ENCODE measurements at regions not wholly inside any gene's neighbourhood (a gene's known extent, or its start where the extent isn't known, plus 50 kb on each side); places are given as distances from the start of the nearest gene placed in this dataset.

DNA sequence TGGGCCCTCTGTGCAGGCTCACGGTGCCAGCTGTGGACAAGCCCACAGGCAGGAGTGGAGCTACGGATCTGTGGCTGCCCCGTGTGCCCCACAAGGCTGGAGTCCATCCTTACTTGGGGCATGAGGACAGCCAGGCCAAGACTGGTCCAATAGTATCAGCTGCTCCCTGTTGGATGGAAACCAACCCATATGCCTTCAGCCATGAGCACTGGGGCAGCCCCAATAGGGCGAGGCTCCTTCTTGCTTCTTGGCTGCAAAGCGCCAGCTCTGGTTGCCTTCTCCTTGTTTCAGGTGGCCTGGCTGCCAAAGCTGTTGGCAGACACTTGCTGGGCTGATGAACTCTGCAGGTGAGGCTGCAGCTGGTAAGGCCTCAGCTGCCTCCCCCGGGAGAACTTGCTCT is 188.0 kb downstream of the ENGASE start:
- no peaks in the 10 kb centered on the region for H3K36me3 ChIP-seq (ENCODE audit: control insufficient read depth in 2 of 2, insufficient read depth in 2 of 2, low read length in 2 of 2)
- no peaks in the 10 kb centered on the region for H3K9me3 ChIP-seq (ENCODE audit: control insufficient read depth in 2 of 2, low read length in 2 of 2)
- H3K4me3 ChIP-seq (ENCODE audit: low read length in 2 of 2), result no peak overlapping the region
- no peaks in the 10 kb centered on the region for H3K4me1 ChIP-seq (ENCODE audit: control insufficient read depth in 2 of 2, insufficient read depth in 2 of 2, low read length in 2 of 2)
- peaks cover 0 to 2% of the 10 kb centered on the region in 2 donors for H3K27me3 ChIP-seq (ENCODE audit: control insufficient read depth in 2 of 2, insufficient read depth in 2 of 2, low read length in 2 of 2)
- H3K27ac ChIP-seq (ENCODE audit: low read depth in 2 of 2, low read length in 2 of 2), result no peak overlapping the region
- no peak overlapping the region for H3K9ac ChIP-seq (ENCODE audit: low read depth in 1 of 2, low read length in 2 of 2)

DNA sequence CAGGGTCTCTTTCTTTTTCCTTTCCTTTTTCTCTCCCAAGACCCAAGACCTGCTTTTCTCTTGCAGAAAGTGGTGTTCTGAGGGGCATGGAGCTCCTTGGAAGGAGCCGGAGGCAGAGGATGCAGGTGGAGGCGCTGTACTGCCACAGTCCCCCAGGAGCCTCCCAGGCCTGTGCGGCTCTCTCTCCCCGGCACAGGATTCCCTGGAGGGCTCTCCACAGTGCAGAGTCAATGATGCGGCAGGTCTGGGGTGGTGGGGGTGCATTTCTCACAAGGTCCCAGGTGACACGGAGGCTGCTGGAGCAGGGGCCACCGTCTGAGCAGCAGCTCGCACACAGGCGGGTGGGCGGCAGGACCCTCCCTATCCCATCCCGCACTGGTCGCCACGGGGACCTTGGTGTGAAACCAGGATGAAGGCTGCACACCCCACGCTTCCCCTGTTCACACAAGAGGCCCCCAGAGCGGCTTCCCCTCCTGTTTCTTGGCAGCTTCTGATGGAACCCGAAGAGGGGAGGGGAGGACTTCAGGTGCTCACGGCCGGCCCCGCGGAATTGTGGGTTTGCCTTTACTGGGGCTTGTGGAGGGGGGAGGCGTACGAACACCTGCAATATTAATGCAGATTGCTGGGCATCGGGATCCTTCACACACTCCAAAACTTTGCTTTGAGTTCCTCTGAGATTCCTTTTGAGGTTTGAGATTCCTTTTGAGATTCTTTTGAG is 186.9 kb downstream of the ENGASE start:
- no peaks in the 10 kb centered on the region for H3K36me3 ChIP-seq (ENCODE audit: control insufficient read depth in 2 of 2, insufficient read depth in 2 of 2, low read length in 2 of 2)
- peaks cover 0 to 2% of the 10 kb centered on the region in 2 donors for H3K27me3 ChIP-seq (ENCODE audit: control insufficient read depth in 2 of 2, insufficient read depth in 2 of 2, low read length in 2 of 2)
- H3K9me3 ChIP-seq (ENCODE audit: control insufficient read depth in 2 of 2, low read length in 2 of 2), result no peaks in the 10 kb centered on the region
- no peak overlapping the region for H3K27ac ChIP-seq (ENCODE audit: low read depth in 2 of 2, low read length in 2 of 2)
- H3K9ac ChIP-seq (ENCODE audit: low read depth in 1 of 2, low read length in 2 of 2), result no peak overlapping the region
- no peak overlapping the region for H3K4me3 ChIP-seq (ENCODE audit: low read length in 2 of 2)
- no peaks in the 10 kb centered on the region for H3K4me1 ChIP-seq (ENCODE audit: control insufficient read depth in 2 of 2, insufficient read depth in 2 of 2, low read length in 2 of 2)

GRCh38 chr17:79258843-79259242 is 184.2 kb downstream of the ENGASE start:
- no peak overlapping the region for H3K27ac ChIP-seq (ENCODE audit: low read depth in 2 of 2, low read length in 2 of 2)
- H3K9me3 ChIP-seq (ENCODE audit: control insufficient read depth in 2 of 2, low read length in 2 of 2), result no peaks in the 10 kb centered on the region
- H3K27me3 ChIP-seq (ENCODE audit: control insufficient read depth in 2 of 2, insufficient read depth in 2 of 2, low read length in 2 of 2), result peaks cover 2 to 6% of the 10 kb centered on the region in 2 donors

GRCh38 chr17:79258041-79258440 is 183.4 kb downstream of the ENGASE start:
- no peaks in the 10 kb centered on the region for H3K36me3 ChIP-seq (ENCODE audit: control insufficient read depth in 2 of 2, insufficient read depth in 2 of 2, low read length in 2 of 2)
- H3K27me3 ChIP-seq (ENCODE audit: control insufficient read depth in 2 of 2, insufficient read depth in 2 of 2, low read length in 2 of 2), result peaks cover 2 to 9% of the 10 kb centered on the region in 2 donors
- no peaks in the 10 kb centered on the region for H3K9me3 ChIP-seq (ENCODE audit: control insufficient read depth in 2 of 2, low read length in 2 of 2)
- no peak overlapping the region for H3K27ac ChIP-seq (ENCODE audit: low read depth in 2 of 2, low read length in 2 of 2)
- H3K4me3 ChIP-seq (ENCODE audit: low read length in 2 of 2), result no peak overlapping the region
- H3K4me1 ChIP-seq (ENCODE audit: control insufficient read depth in 2 of 2, insufficient read depth in 2 of 2, low read length in 2 of 2), result no peaks in the 10 kb centered on the region
- no peak overlapping the region for H3K9ac ChIP-seq (ENCODE audit: low read depth in 1 of 2, low read length in 2 of 2)

More at GRCh38 chr17:79258843-79259242, 184.2 kb downstream of the ENGASE start:
- Histone ChIP-seq H3K4me3 (ENCODE audit: low read length in 2 of 2) (no peak overlapping the region), H3K4me1 (ENCODE audit: control insufficient read depth in 2 of 2, insufficient read depth in 2 of 2, low read length in 2 of 2) (no peaks in the 10 kb centered on the region), H3K36me3 (ENCODE audit: control insufficient read depth in 2 of 2, insufficient read depth in 2 of 2, low read length in 2 of 2) (no peaks in the 10 kb centered on the region), H3K9ac (ENCODE audit: low read depth in 1 of 2, low read length in 2 of 2) (no peak overlapping the region)

DNA sequence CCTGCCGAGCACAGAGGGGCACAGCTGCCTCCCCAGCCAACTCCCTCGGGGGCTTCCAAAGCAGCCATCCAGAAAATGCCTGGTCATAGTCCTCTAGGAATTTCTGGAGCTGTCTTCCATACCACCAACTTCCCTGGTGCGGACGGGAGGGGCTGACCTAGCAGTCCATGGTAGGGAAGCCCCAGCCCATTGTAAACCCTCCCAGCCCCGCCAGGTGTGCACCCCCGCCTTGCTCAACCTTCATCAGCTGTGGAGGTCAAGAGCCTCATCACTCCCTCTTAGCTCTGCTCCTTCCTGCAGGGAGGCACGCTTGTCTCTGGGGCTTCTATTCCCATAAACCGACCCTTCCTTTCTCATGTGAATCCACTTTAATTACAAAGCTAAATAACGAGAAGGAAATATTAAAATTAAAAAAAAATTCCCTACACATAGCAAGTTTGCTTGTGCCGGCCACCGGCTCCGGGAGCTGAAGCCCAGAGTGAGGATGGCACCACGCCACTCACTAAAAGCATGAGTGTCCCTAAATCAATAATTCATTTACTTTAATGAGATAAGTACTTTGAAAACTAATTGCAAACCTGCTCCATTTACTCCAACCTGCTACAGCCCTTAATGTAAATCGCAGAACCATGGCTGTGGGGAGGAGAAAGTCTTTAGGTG is 181.4 kb downstream of the ENGASE start:
- Histone ChIP-seq H3K4me3 (ENCODE audit: low read length in 2 of 2) (no peak overlapping the region), H3K9ac (ENCODE audit: low read depth in 1 of 2, low read length in 2 of 2) (no peak overlapping the region), H3K27me3 (ENCODE audit: control insufficient read depth in 2 of 2, insufficient read depth in 2 of 2, low read length in 2 of 2) (peaks cover 2 to 9% of the 10 kb centered on the region in 2 donors)

GRCh38 chr17:79255456-79255855 is 180.8 kb downstream of the ENGASE start:
- no peaks in the 10 kb centered on the region for H3K9me3 ChIP-seq (ENCODE audit: control insufficient read depth in 2 of 2, low read length in 2 of 2)

More for the DNA sequence above, 181.4 kb downstream of the ENGASE start:
- Histone ChIP-seq H3K9me3 (ENCODE audit: control insufficient read depth in 2 of 2, low read length in 2 of 2) (no peaks in the 10 kb centered on the region), H3K27ac (ENCODE audit: low read depth in 2 of 2, low read length in 2 of 2) (no peak overlapping the region), H3K36me3 (ENCODE audit: control insufficient read depth in 2 of 2, insufficient read depth in 2 of 2, low read length in 2 of 2) (no peaks in the 10 kb centered on the region), H3K4me1 (ENCODE audit: control insufficient read depth in 2 of 2, insufficient read depth in 2 of 2, low read length in 2 of 2) (no peaks in the 10 kb centered on the region)

GRCh38 chr17:79255046-79255445 is 180.4 kb downstream of the ENGASE start:
- H3K27me3 ChIP-seq (ENCODE audit: control insufficient read depth in 2 of 2, insufficient read depth in 2 of 2, low read length in 2 of 2), result peaks cover 0 to 9% of the 10 kb centered on the region in 2 donors

More at GRCh38 chr17:79255456-79255855, 180.8 kb downstream of the ENGASE start:
- peaks cover under 1 to 9% of the 10 kb centered on the region in 2 donors for H3K27me3 ChIP-seq (ENCODE audit: control insufficient read depth in 2 of 2, insufficient read depth in 2 of 2, low read length in 2 of 2)
- H3K27ac ChIP-seq (ENCODE audit: low read depth in 2 of 2, low read length in 2 of 2), result no peak overlapping the region
- H3K4me1 ChIP-seq (ENCODE audit: control insufficient read depth in 2 of 2, insufficient read depth in 2 of 2, low read length in 2 of 2), result no peaks in the 10 kb centered on the region
- H3K36me3 ChIP-seq (ENCODE audit: control insufficient read depth in 2 of 2, insufficient read depth in 2 of 2, low read length in 2 of 2), result no peaks in the 10 kb centered on the region
- no peak overlapping the region for H3K4me3 ChIP-seq (ENCODE audit: low read length in 2 of 2)
- H3K9ac ChIP-seq (ENCODE audit: low read depth in 1 of 2, low read length in 2 of 2), result no peak overlapping the region

DNA sequence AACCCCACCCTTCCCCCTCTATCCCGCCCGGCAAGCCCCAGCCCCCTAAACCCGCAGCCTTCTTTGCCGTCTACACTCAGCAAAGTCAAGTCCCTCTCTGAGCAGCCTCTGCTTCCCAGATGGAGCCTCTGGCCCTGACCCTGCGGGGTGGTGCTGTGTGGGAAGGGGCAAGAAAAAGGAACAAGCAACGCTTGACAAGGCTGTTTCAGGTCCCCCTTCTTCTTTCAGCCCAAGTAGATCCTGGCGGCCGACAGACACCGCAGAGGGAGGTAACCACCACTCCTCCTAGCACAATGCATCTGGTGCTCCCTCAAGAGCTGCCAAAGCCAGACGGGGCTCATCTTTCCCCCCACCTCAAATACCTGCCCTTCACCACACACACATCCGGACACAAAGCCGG is 178.3 kb downstream of the ENGASE start:
- Histone ChIP-seq H3K27ac (ENCODE audit: low read depth in 2 of 2, low read length in 2 of 2) (no peak overlapping the region), H3K4me1 (ENCODE audit: control insufficient read depth in 2 of 2, insufficient read depth in 2 of 2, low read length in 2 of 2) (no peaks in the 10 kb centered on the region), H3K9me3 (ENCODE audit: control insufficient read depth in 2 of 2, low read length in 2 of 2) (no peaks in the 10 kb centered on the region), H3K27me3 (ENCODE audit: control insufficient read depth in 2 of 2, insufficient read depth in 2 of 2, low read length in 2 of 2) (peaks cover 0 to 11% of the 10 kb centered on the region in 2 donors), H3K36me3 (ENCODE audit: control insufficient read depth in 2 of 2, insufficient read depth in 2 of 2, low read length in 2 of 2) (no peaks in the 10 kb centered on the region), H3K4me3 (ENCODE audit: low read length in 2 of 2) (no peak overlapping the region), H3K9ac (ENCODE audit: low read depth in 1 of 2, low read length in 2 of 2) (no peak overlapping the region)

More at GRCh38 chr17:79255046-79255445, 180.4 kb downstream of the ENGASE start:
- no peaks in the 10 kb centered on the region for H3K36me3 ChIP-seq (ENCODE audit: control insufficient read depth in 2 of 2, insufficient read depth in 2 of 2, low read length in 2 of 2)
- no peaks in the 10 kb centered on the region for H3K9me3 ChIP-seq (ENCODE audit: control insufficient read depth in 2 of 2, low read length in 2 of 2)
- H3K4me1 ChIP-seq (ENCODE audit: control insufficient read depth in 2 of 2, insufficient read depth in 2 of 2, low read length in 2 of 2), result no peaks in the 10 kb centered on the region
- no peak overlapping the region for H3K9ac ChIP-seq (ENCODE audit: low read depth in 1 of 2, low read length in 2 of 2)
- H3K27ac ChIP-seq (ENCODE audit: low read depth in 2 of 2, low read length in 2 of 2), result no peak overlapping the region
- no peak overlapping the region for H3K4me3 ChIP-seq (ENCODE audit: low read length in 2 of 2)

DNA sequence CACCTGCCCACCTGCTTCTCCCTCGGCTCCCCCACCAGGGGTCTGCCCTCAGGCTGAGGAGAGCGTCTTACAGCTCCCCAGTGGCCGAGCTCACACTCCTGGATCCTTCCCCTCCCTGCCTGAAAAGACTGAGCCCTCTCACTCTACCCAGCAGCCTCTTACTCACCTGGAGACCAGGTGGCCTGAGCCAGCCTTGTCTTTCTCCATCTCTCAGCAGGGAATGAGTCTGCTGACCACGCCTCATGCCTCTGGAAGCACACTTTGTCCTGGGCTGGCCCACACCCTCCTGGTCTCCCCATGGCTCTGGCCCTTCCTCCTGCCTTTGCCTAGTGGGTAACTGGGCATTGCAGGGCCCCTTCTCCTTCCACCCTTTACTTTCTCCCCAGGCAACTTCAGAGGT is 177.2 kb downstream of the ENGASE start:
- Histone ChIP-seq H3K27ac (ENCODE audit: low read depth in 2 of 2, low read length in 2 of 2) (no peak overlapping the region), H3K4me3 (ENCODE audit: low read length in 2 of 2) (no peak overlapping the region), H3K9ac (ENCODE audit: low read depth in 1 of 2, low read length in 2 of 2) (no peak overlapping the region), H3K36me3 (ENCODE audit: control insufficient read depth in 2 of 2, insufficient read depth in 2 of 2, low read length in 2 of 2) (no peaks in the 10 kb centered on the region), H3K4me1 (ENCODE audit: control insufficient read depth in 2 of 2, insufficient read depth in 2 of 2, low read length in 2 of 2) (no peaks in the 10 kb centered on the region), H3K9me3 (ENCODE audit: control insufficient read depth in 2 of 2, low read length in 2 of 2) (no peaks in the 10 kb centered on the region), H3K27me3 (ENCODE audit: control insufficient read depth in 2 of 2, insufficient read depth in 2 of 2, low read length in 2 of 2) (peaks cover 0 to 11% of the 10 kb centered on the region in 2 donors)

DNA sequence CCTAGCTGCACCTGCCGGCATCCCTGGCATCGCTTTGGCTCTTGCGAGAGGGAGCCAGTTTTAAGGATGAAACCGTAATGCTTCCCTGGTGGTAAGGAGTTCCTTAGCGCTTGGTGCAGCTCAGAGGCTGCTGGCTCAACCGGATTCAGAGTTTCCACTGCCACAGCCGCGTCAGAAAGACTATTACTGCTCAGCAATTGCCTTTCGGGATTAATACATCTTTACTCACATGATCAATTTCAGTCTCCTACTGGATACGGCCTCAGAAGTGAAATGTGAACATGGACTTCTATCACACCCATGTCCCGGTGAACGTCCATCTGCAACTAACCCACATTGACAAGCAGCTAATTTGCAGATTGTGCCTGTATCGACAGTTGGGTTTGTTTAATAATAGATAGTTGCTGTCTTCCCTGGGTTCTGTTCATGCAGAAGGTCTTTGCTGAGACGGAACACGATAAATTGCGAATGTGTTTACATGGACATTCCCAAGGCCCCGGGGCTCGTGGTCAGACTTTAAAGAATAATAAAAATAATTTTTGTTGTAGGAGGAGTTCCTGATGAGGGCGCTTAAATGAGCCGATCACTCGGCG is 175.4 kb downstream of the ENGASE start:
- Histone ChIP-seq H3K9me3 (ENCODE audit: control insufficient read depth in 2 of 2, low read length in 2 of 2) (no peaks in the 10 kb centered on the region), H3K9ac (ENCODE audit: low read depth in 1 of 2, low read length in 2 of 2) (no peak overlapping the region), H3K4me3 (ENCODE audit: low read length in 2 of 2) (no peak overlapping the region), H3K36me3 (ENCODE audit: control insufficient read depth in 2 of 2, insufficient read depth in 2 of 2, low read length in 2 of 2) (no peaks in the 10 kb centered on the region), H3K27me3 (ENCODE audit: control insufficient read depth in 2 of 2, insufficient read depth in 2 of 2, low read length in 2 of 2) (peaks cover 0 to 6% of the 10 kb centered on the region in 2 donors), H3K4me1 (ENCODE audit: control insufficient read depth in 2 of 2, insufficient read depth in 2 of 2, low read length in 2 of 2) (no peaks in the 10 kb centered on the region), H3K27ac (ENCODE audit: low read depth in 2 of 2, low read length in 2 of 2) (no peak overlapping the region)
